ENCODE measurements at regions not wholly inside any gene's neighbourhood (a gene's known extent, or its start where the extent isn't known, plus 50 kb on each side); places are given as distances from the start of the nearest gene placed in this dataset.

GRCh38 chr2:215698566-215698965, 262.7 kb upstream of the FN1 start (continued):
- no peak for TF ChIP-seq CHD7 (IDR thresholded peaks at IDR 0.05; ENCODE audit: insufficient replicate concordance, low read length)
- no peak for TF ChIP-seq EZH2 (IDR thresholded peaks at IDR 0.05; ENCODE audit: low read depth, low read length, severe bottlenecking)
- no peak for TF ChIP-seq POLR2A (IDR thresholded peaks at IDR 0.05; ENCODE audit: control extremely low read depth in 1 of 2, low read depth in 2 of 2, low read length in 2 of 2)
- TF ChIP-seq RXRA (IDR thresholded peaks at IDR 0.05; ENCODE audit: insufficient read depth, low read depth, low read length), result no peak
- TF ChIP-seq CBX5 (IDR thresholded peaks at IDR 0.05; ENCODE audit: low read depth, low read length), result no peak
- no peak for TF ChIP-seq TAF1 (IDR thresholded peaks at IDR 0.05; ENCODE audit: low read depth, low read length)
- TF ChIP-seq BACH1 (IDR thresholded peaks at IDR 0.05; ENCODE audit: low read length), result no peak
- TF ChIP-seq CBX8 (IDR thresholded peaks at IDR 0.05; ENCODE audit: borderline replicate concordance, low read depth, low read length), result no peak
- no peak for TF ChIP-seq YY1 (IDR thresholded peaks at IDR 0.05; ENCODE audit: low read depth, low read length)
- TF ChIP-seq TBP (IDR thresholded peaks at IDR 0.05; ENCODE audit: low read depth, low read length), result no peak
- TF ChIP-seq RNF2 (IDR thresholded peaks at IDR 0.05; ENCODE audit: borderline replicate concordance, low read depth, low read length, missing control alignments, poor library complexity, severe bottlenecking), result no peak

All from H1 (cell line).